ENCODE measurements at regions not wholly inside any gene's neighbourhood (a gene's known extent, or its start where the extent isn't known, plus 50 kb on each side); places are given as distances from the start of the nearest gene placed in this dataset.

DNA sequence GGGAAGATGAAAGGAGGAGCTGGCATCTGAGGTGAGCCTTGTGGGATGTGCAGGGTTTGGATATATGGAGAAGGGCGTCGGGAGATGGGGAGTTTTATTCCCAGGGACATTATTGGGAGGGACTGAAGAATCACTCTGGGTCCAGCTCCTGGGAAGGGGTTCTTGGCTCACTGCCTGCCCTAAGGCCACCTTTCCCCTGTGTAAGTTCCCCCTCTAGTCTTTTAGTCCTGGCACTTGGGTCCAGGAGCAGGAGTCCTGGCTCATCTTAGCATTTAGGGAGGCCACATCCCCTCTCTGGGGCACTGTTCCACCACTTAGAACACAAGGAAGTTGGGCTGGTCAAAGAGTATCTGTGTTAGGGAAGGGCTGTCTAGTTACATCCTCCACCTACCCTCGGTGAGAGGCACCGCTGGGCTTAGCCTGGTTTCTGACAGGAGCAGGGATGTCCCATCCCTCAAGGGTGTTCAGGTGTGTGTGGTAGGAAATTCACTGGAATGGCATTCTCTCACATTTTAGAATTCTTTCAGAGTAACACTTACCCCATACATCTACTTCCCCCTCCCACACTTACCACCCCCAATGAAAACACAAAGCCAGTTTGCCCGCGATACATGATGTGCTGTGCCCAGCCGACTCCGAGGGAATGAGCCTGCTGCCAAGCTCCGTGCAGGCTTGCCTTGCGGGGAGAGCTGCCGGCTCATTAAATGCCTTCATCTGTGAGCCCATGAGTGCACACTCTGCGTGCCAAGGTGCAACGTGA lies 86.7 kb downstream of the FAM43A start:
- TF ChIP-seq CTCF (IDR thresholded peaks at IDR 0.05; ENCODE audit: extremely low read depth, missing control alignments) = no peak

DNA sequence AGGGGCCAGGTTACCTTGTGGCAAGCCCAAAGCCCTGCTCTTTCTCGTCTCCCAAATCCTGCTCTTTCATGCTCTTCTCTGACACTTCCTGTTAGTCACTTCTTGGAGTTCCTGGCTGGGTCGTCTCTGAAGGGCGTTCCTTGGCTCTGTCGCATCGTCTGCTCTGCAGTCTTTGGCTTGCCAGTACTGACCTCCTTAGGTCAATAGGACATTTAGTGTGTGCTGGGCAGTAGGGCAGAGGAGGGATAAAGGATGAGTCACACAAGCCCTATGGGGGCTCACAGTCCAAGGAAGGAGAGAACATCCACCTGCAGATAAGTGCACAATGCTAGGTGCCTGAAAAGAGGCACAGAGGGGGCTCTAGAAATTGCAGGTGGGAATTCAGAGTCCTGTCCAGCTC lies 87.5 kb downstream of the FAM43A start:
- no peak for DNase-seq (ENCODE audit: low spot score)
- TF ChIP-seq CTCF (IDR thresholded peaks at IDR 0.05; ENCODE audit: extremely low read depth, missing control alignments) = no peak

More for the DNA sequence above, 86.7 kb downstream of the FAM43A start:
- DNase-seq (ENCODE audit: low spot score) = no peak

DNA sequence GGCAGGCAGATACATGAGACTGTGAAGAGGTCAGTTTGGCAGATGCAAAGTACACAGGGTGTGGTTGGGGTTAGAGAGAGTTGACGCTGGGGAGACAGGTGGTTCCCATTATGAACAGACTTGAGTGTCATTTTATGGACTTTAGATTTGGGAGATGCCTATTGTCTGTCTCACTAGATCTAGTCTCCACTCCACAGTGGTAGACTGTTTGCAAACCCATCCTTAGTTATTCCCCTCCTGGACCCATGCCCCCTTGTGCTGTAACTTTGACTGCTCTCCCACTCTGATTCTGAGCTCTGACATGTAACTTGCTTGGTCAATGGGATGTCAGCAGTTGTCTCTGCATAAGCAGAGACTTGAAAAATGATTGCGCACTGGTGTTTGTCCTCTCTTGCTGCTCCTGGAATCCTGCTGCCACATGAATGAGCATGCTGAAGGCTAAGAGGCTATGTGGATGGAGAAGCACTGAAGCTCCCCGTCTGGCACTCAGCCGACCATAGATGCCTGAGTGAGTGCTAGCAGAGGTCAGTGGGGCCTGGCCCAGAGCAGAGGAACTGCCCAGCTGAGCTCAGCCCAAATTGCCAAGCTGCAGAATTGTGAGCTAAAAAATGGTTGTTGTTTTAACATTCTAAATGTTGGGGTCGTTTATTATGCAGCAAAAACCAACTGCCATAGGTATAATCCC lies 88.2 kb downstream of the FAM43A start:
- no peak for DNase-seq (ENCODE audit: low spot score)
- TF ChIP-seq CTCF (IDR thresholded peaks at IDR 0.05; ENCODE audit: extremely low read depth, missing control alignments) = no peak

DNA sequence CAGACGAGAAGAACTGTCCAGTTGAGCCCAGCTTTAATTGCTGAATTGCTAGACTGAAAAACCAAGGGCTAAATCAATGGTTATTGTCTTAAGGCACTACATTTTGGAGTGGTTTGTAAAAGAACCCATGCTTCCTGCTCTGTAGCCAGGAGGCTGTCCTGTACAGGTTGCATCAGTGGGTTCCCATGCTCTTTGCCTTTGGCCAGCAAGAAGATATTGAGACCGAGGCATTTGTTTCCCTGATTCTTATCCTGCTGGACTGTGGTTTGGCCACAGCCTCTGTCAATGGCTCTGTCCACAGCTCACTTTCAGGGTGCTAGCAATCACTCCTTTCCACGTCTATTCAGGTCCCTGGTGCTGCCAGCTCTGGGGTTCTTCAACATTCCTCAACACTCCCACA lies 89.6 kb downstream of the FAM43A start:
- no peak for TF ChIP-seq CTCF (IDR thresholded peaks at IDR 0.05; ENCODE audit: extremely low read depth, missing control alignments)
- DNase-seq (ENCODE audit: low spot score) = no peak

- DNase-seq (ENCODE audit: low spot score) = no peak
- no peak for TF ChIP-seq CTCF (IDR thresholded peaks at IDR 0.05; ENCODE audit: extremely low read depth, missing control alignments)
Measured at GRCh38 chr3:194775731-194776130, 90.0 kb downstream of the FAM43A start.

DNA sequence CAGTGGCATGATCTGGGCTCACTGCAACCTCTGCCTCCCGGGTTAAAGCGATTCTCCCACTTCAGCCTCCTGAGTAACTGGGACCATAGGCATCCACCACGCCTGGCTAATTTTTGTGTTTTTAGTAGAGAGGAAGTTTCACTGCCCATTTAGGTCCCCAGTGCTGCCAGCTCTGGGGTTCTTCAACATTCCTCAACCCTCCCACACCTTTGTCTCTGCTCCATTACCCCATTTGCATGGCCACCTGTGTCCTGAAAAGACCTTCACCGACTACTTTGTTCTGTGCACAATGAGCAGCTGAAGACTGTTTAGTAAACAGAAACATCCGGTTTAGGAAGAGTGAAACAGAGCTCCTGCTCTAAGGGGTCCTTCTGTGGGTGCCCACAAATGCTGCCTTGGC lies 92.0 kb downstream of the FAM43A start:
- no peak for TF ChIP-seq CTCF (IDR thresholded peaks at IDR 0.05; ENCODE audit: extremely low read depth, missing control alignments)
- no peak for DNase-seq (ENCODE audit: low spot score)

DNA sequence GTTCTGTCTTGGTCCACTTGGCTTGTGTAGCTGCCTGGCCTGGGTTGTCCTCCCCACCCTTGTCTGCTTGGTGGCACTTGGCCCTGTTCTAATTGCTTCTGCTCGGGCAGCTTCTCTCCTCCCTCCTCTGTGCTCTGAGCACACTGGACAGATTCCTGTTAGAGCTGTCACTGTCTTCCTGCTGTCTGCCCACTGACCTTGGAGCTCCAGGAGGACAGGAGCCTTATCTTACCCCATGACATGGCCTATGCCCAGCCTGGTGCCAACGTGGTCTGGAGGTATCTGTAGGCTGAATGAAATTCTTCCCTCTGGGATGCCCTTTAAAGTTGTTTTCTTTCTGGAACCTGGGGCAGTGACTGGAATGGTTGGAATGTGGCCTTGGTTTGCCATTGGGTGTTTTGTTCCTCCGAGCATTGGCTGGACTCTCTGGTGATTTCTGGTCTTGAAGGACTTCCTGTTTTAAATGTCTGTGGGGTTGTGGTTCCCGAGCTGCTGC lies 94.1 kb downstream of the FAM43A start:
- no peak for TF ChIP-seq CTCF (IDR thresholded peaks at IDR 0.05; ENCODE audit: extremely low read depth, missing control alignments)
- no peak for DNase-seq (ENCODE audit: low spot score)

Measured in GM20000 (cell line).